Keratinocyte (primary cell): ENCODE measurements at regions not wholly inside any gene's neighbourhood (a gene's known extent, or its start where the extent isn't known, plus 50 kb on each side); places are given as distances from the start of the nearest gene placed in this dataset.

Source experiments
- DNase-seq: peaks from one replicate; pipeline ENCODE4 v3.0.0-alpha.2; 2011; ENCODE audit warnings: low read depth, missing footprints, low spot score
- FAIRE-seq: peaks from 2 replicates; lab custom pipeline; 2011; peaks lifted over from hg19 to GRCh38; lab: Jason Lieb, UNC
- H2AFZ ChIP-seq: 2 replicates; pipeline ENCODE4 v1.6.0; 2012; ENCODE audit warnings: low read length, control low read depth, inconsistent platforms; ENCODE audit not compliant: control insufficient read depth
- H3K27ac ChIP-seq: 2 replicates; pipeline ENCODE4 v1.5.1; 2011; ENCODE audit warnings: low read length; ENCODE audit not compliant: control insufficient read depth, insufficient read depth
- H3K27me3 ChIP-seq: 3 replicates; pipeline ENCODE4 v1.6.0; 2011; ENCODE audit warnings: low read length; ENCODE audit not compliant: control insufficient read depth, insufficient read depth; ENCODE audit errors: extremely low read depth
- H3K36me3 ChIP-seq, 2 experiments: 2 replicates in 1 of 2; 3 replicates in 1 of 2; pipeline ENCODE4 v1.5.1; 2011; ENCODE audit warnings: low read length in 2 of 2, mild to moderate bottlenecking in 1 of 2; ENCODE audit not compliant: control insufficient read depth in 2 of 2, insufficient read depth in 2 of 2; ENCODE audit errors: extremely low read depth in 1 of 2
- H3K4me1 ChIP-seq: 3 replicates; pipeline ENCODE4 v1.5.1; 2011; ENCODE audit warnings: low read length; ENCODE audit not compliant: control insufficient read depth, insufficient read depth; ENCODE audit errors: extremely low read depth
- H3K4me2 ChIP-seq: 3 replicates; pipeline ENCODE4 v1.6.0; 2011; ENCODE audit warnings: low read depth, low read length; ENCODE audit not compliant: control insufficient read depth, insufficient read depth; ENCODE audit errors: extremely low read depth
- H3K4me3 ChIP-seq, 3 experiments: fragments of 200-600 bp in 1 of 3; sonication (generic) in 1 of 3; 2 replicates in 2 of 3; 3 replicates in 1 of 3; pipeline ENCODE4 v1.5.1; 2011 to 2016; ENCODE audit warnings: low read length in 3 of 3, mild to moderate bottlenecking in 3 of 3, control low read depth in 2 of 3, inconsistent platforms in 1 of 3, low read depth in 1 of 3, mixed read lengths in 1 of 3, mixed run types in 1 of 3, moderate library complexity in 1 of 3; ENCODE audit not compliant: control insufficient read depth in 2 of 3, insufficient read depth in 2 of 3; ENCODE audit errors: extremely low read depth in 1 of 3
- H3K79me2 ChIP-seq: 2 replicates; pipeline ENCODE4 v1.6.0; 2012; ENCODE audit warnings: low read length; ENCODE audit not compliant: control insufficient read depth, insufficient read depth
- H3K9ac ChIP-seq: 3 replicates; pipeline ENCODE4 v1.6.0; 2011; ENCODE audit warnings: low read length; ENCODE audit not compliant: control insufficient read depth, insufficient read depth; ENCODE audit errors: extremely low read depth
- H3K9me1 ChIP-seq: 3 replicates; pipeline ENCODE4 v1.6.0; 2011; ENCODE audit warnings: low read length; ENCODE audit not compliant: control insufficient read depth, insufficient read depth; ENCODE audit errors: extremely low read depth
- H3K9me3 ChIP-seq: 2 replicates; pipeline ENCODE4 v1.5.1; 2012; ENCODE audit warnings: low read depth, low read length; ENCODE audit not compliant: control insufficient read depth
- H4K20me1 ChIP-seq: 3 replicates; pipeline ENCODE4 v1.6.0; 2011; ENCODE audit warnings: low read length; ENCODE audit not compliant: control insufficient read depth, insufficient read depth; ENCODE audit errors: extremely low read depth
- CTCF ChIP-seq, 3 experiments: IDR thresholded peaks in 1 of 3; conservative IDR thresholded peaks in 1 of 3; optimal IDR thresholded peaks in 1 of 3; 2 replicates in 2 of 3; 3 replicates in 1 of 3; pipeline versions ENCODE3 to v1.5.1; 2011; ENCODE audit warnings: low read length in 3 of 3, mild to moderate bottlenecking in 3 of 3, moderate library complexity in 2 of 3, control low read depth in 1 of 3, inconsistent platforms in 1 of 3; ENCODE audit not compliant: insufficient read depth in 2 of 3; ENCODE audit errors: extremely low read depth in 1 of 3
- EZH2 ChIP-seq: IDR thresholded peaks from one replicate; pipeline ENCODE4 v1.6.1; 2012; ENCODE audit warnings: inconsistent platforms, mild to moderate bottlenecking, low read length, moderate library complexity
- dilution Hi-C: fragments of 300-500 bp; cut with MboI; formaldehyde crosslinking; loops from one replicate; pipeline ENCODE4 v1.7.0; 2020; ENCODE audit warnings: low sequenced_read_pairs; ENCODE audit not compliant: extremely low pct_ligation_motif_present

DNA sequence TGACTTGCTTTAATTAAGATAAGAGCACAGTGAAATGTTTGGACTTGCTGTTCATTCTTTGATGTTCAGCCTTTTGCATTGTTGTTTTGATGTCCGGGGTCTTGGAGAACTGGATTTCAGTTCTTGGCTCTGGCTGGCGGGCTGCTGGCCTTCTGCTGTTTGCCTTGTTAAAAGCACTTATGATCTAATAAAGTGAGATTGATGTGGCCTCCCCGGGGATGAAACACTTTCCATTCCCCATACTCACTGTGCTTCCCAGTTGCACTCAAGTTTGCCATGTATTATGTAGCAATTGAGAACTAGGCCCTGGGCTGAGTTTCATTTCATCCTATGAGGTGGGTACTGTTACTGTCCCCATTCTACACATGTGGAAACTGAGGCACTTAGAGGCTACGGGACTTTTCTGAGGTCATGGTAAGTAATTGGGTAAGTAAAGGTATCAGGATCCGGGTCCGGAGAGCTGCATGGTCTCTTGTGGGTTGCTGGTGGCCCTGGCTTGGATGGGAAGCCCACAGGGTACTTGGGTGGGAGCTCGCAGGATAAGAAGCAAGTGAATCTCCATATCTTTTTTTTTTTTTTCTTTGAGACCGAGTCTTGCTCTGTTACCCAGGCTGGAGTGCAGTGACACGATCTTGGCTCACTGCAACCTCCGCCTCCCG, 127.7 kb upstream of the ZBTB40 start:
- dilution Hi-C loops, result no loop called here
- no peaks in the 10 kb centered on the region for H3K4me1 ChIP-seq
- H3K79me2 ChIP-seq, result no peaks in the 10 kb centered on the region
- no peak overlapping the region for H3K27ac ChIP-seq
- no peaks in the 10 kb centered on the region for H3K27me3 ChIP-seq
- DNase-seq, result no peak
- no peak overlapping the region for H2AFZ ChIP-seq
- TF ChIP-seq EZH2 (no peak), CTCF (optimal IDR thresholded peaks at IDR 0.05 in 1 of 3, IDR thresholded peaks at IDR 0.05 in 1 of 3, conservative IDR thresholded peaks at IDR 0.05 in 1 of 3; ENCODE audit: extremely low read depth in 1 of 3, insufficient read depth in 2 of 3, low read length in 3 of 3) (no peak)
- no peak overlapping the region for H3K4me3 ChIP-seq
- no peak overlapping the region for H3K9ac ChIP-seq
- no peak for FAIRE-seq
- no peaks in the 10 kb centered on the region for H4K20me1 ChIP-seq
- H3K9me1 ChIP-seq, result no peaks in the 10 kb centered on the region
- H3K9me3 ChIP-seq, result no peaks in the 10 kb centered on the region
- H3K4me2 ChIP-seq, result no peak overlapping the region
- H3K36me3 ChIP-seq, result no peaks in the 10 kb centered on the region

DNA sequence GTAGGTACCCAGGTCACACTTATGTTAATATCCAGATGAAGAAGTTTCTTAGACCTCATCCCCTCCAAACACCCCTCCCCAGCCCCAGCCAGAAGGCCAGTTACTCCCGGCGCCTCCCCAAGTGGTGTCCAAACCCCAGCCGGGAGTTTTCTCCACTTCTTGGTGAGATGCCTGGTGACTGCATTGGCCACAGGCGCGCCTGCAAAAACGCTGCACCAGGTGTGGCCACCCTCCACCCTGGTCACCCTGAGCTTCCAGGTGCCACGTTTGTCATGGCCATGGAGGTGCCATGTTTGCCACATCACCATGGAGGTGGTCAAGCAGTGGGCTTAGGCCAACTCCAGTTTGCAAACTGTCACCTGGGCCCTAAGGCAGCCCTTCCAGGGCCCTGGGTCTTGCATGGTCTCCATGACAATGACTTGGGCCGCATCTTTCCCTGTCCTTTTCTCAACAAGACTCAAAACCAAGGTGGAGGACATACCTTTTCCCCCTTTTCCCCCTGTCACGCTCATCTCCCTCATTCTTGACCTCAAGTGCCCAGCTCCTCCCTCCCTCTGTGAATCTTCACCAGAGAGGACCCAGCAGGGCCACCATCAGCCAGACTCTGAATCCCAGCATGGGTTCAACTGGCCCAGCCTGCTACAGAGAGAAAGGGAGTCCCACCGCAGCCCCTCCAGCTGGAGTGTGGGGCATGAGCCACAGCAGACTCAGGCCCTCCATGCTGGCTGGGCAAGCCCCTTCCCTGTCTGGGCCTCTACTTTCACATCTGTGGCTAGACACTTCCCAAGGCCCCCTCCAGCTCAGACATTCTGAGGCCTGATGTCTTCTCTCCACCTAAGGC, 125.9 kb upstream of the ZBTB40 start:
- Histone ChIP-seq H3K27ac (no peak overlapping the region), H3K79me2 (no peaks in the 10 kb centered on the region), H3K9me3 (no peaks in the 10 kb centered on the region), H3K36me3 (no peaks in the 10 kb centered on the region), H3K9ac (no peak overlapping the region), H4K20me1 (no peaks in the 10 kb centered on the region), H3K4me3 (no peak overlapping the region), H2AFZ (no peak overlapping the region), H3K9me1 (no peaks in the 10 kb centered on the region), H3K4me2 (no peak overlapping the region), H3K4me1 (no peaks in the 10 kb centered on the region), H3K27me3 (peaks cover 3% of the 10 kb centered on the region)
- dilution Hi-C loops, result no loop called here
- no peak for FAIRE-seq
- no peak for TF ChIP-seq EZH2
- no peak for TF ChIP-seq CTCF (optimal IDR thresholded peaks at IDR 0.05 in 1 of 3, IDR thresholded peaks at IDR 0.05 in 1 of 3, conservative IDR thresholded peaks at IDR 0.05 in 1 of 3; ENCODE audit: extremely low read depth in 1 of 3, insufficient read depth in 2 of 3, low read length in 3 of 3)
- DNase-seq, result no peak
